Right hindlimb (tissue), 1 donor: ENCODE measurements at regions not wholly inside any gene's neighbourhood (a gene's known extent, or its start where the extent isn't known, plus 50 kb on each side); places are given as distances from the start of the nearest gene placed in this dataset.

Source experiments
- DNase-seq: peaks from one replicate; pipeline ENCODE4 v3.0.0-alpha.2; 2018

- no peak for DNase-seq
Observed at GRCh38 chr5:67353500-67354450, 157.2 kb upstream of the CD180 start.

DNA sequence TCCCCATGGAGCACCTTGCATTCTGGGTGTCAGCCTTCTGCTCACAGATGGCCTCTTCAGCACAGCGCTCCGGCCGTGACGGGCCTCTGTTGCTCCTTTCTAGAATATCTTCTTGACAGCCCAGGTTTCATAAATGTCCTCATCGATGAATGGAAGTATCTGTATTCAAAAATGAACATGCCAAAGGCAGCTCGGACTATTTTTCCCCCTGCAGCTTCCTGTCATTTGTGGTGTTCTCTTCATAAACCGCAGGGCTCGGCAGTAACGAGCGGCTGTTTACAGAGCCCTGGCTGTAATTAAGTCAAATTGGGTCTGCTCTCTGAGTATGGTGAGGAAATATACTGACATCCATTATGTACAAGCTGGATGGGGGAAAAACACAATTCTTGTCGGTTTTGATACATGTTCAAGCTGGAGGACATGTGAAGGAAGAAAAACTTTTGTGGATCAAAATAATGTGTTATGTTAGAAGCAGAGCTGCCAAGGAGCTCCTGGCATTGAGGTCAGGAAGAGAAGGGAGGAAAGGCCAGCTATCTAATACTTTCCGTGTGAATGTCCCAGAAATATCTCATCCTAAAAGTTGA lies 154.1 kb upstream of the CD180 start:
- peak; percentile 41 for DNase-seq

GRCh38 chr5:67350185-67350584 lies 153.6 kb upstream of the CD180 start:
- DNase-seq: no peak

DNA sequence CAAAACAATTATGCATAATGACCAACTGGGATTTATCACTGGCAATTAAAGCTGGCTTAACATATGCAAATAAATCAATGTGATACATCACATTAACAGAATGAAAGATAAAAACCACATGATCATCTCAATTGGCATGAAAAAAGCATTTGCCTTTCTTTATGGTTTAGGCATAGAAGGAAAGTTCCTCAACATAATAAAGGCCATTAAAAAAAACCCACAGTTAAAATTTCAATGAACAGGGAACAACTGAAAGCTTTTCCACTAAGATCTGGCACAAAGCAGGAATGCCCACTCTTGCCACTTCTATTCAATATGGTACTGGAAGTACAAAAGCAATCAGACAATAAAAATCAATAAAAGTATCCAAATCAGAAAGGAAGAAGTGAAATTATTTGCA lies 151.2 kb upstream of the CD180 start:
- no peak for DNase-seq

GRCh38 chr5:67346611-67347010 lies 150.0 kb upstream of the CD180 start:
- no peak for DNase-seq

DNA sequence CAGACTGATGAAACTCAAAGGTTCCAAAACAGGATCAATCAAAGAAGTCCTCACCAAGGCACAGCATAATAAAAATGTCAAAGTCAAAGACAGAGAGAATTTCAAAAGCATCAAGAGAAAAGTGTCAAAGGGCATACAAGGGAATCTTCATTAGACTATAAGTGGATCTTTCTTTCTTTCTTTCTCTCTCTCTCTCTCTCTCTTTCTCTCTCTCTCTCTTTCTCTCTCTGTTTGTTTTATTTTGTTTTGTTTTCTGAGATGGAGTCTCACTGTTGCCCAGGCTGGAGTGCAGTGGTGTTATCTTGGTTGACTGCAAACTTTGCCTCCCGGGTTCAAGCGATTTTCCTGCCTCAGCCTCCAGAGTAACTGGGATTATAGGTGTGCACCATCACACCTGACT lies 148.3 kb upstream of the CD180 start:
- no peak for DNase-seq

GRCh38 chr5:67343835-67344234 lies 147.2 kb upstream of the CD180 start:
- no peak for DNase-seq

GRCh38 chr5:67341478-67341877 lies 144.9 kb upstream of the CD180 start:
- DNase-seq: no peak

DNA sequence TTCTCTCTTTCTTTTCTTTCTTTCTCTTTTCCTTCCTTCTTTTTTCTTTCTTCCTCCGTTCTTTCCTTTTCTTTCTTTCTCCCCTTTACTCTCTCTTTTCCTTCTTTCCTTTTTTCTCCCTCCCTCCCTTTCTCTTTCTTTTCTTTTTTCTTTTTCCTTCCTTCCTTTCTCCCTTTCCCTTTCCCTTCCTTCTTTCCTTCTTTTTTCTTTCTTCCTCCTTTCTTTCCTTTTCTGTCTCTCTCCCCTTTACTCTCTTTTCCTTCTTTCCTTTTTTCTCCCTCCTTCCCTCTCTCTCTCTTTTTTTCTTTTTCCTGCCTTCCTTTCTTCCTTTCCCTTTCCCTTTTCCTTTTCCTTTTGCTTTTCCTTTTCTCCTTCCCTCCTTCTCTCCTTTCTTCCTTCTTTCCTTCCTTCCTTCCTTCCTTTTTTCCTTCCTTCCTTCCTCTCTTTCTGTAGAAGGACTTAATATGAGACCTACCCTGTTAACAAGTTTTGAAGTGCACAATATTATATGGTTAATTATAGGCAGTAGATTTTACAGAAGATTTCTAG lies 142.7 kb upstream of the CD180 start:
- DNase-seq: no peak

- no peak for DNase-seq
Observed at GRCh38 chr5:67338421-67338820, 141.8 kb upstream of the CD180 start.

DNA sequence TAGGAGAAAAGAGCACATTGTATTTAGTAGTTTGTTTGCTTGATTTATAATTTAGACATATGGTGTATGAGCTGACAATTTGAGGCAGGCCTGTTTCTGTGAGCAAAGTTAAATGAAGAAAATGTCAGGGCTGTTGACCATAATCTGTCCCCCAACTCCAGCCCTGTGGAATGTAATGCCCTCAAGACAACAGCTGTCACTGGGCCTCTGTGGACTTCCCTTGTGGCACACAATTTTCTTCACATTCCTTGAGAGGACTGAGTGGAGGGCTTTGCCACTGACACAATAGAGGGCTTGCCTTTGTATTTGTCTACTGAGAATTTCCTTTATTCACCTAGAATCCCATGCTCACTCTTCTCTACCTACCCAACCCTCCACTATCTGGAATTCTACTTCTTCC lies 141.2 kb upstream of the CD180 start:
- no peak for DNase-seq

GRCh38 chr5:67335426-67335825 lies 138.8 kb upstream of the CD180 start:
- no peak for DNase-seq

DNA sequence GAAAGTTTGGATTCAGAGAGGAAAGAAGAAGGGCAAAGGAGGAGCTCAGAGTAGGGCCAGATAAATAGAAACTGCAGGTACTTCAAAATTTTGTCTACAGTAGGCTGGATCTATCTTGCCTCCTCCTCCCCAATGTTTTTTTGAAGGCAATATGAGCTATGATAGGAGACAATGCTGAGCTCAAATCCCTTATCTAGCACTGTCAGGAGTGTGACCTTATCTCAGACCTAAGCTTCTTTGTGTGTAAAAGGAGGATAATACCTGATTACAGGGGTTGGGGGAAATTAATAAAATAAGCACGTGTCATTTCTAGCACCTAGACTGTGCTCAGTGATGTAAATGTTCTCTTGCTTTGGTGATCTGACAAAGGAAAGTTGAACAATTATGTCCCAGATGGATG lies 137.8 kb upstream of the CD180 start:
- no peak for DNase-seq

DNA sequence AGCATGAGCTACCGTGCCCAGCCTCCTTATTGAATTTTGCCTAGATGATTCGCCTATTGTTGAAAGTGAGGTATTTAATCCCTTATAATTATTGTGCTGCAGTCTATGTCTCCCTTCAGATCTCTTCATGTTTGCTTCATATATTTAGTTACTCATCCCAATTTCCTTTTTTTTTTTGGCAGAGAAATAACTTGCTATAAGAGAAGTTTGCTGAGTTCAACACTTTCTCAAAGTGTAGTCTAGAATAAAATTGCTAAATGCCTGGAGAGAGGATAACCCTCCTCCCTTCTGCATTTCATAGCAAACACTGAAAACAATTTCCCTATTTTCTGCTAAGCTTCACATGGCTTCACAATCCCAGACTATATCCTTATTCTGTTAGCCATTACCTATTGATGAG lies 136.6 kb upstream of the CD180 start:
- no peak for DNase-seq

- DNase-seq: no peak
Observed at GRCh38 chr5:67331296-67331925, 134.8 kb upstream of the CD180 start.

- DNase-seq: no peak
Observed at GRCh38 chr5:67319935-67320725, 123.5 kb upstream of the CD180 start.

DNA sequence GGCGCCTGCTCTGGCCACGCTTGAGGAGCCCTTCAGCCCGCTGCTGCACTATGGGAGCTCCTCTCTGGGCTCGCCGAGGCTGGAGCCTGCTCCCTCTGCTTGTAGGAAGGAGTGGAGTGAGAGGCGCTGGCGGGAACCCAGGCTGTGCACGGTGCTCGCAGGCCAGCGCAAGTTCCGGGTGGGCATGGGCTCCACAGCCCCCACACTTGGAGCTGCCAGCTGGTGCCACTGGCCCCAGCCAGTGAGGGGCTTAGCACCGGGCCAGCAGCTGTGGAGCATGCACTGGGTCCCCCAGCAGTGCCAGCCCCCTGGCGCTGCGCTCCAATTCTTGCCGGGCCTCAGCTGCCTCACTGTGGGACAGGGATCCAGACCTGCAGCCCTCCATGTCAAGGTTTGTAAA lies 122.1 kb upstream of the CD180 start:
- no peak for DNase-seq

DNA sequence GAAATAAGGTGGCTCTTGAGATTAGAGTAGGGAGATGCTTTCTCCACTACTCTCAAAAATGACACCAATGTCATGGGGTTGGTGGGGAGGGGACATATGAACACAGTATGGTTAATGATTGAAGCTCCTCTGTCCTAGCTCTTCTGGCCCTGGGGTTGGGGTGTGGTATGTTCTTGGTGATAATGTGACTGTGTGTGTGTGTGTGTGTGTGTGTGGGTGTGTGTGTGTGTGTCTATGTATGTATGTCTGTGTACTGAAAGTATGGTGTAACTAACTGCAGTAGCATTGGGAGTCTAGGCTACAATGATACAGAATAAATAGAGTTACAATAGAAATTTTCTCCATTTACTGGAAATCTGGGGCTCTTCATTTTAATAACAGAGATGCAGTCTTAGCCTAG lies 121.0 kb upstream of the CD180 start:
- DNase-seq: no peak

- no peak for DNase-seq
Observed at GRCh38 chr5:67316695-67317094, 120.1 kb upstream of the CD180 start.

DNA sequence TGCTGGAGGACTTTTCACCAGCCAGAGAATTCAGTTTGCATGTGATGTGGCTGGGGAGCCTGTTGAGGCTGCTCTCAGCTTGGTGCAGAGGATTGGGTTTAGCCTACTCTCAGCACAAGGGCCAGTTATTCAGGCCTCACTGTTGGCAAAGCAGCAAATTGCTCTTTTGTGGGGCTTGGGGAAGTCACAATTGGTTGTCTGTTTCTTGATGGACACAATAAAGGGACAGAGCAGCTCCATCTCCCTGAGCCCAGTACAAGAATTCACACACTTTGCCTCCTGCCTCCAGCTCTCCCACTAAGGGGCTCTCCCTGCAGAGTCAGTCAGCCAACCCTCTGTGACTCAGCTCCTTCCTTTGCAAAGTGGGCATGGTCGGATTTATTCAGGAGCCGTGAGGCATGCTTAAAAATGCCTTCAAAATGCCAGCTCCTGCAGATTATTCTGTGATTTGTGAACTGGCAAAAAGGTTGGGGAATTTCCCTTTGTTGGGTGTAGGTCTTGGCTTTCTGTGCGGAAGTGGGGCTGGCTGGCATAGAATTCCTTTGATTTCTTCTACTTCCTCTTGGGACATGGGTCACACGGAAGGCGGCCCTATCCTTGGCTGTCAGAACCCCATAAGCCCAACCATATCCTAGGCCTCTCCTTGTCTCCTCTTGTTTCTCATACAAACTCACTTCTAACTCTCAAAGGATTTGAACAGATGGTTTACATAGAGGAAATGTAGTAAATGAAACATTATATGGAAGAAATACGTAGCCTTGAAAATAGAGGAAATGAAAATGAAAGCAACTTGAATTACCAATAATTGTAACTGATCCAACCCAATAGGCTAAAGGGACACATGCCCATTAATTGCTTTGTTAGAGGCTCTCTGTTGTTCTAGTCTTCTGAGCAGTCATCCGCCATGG lies 118.7 kb upstream of the CD180 start:
- DNase-seq: peak; percentile 49

- no peak for DNase-seq
Observed at GRCh38 chr5:67311701-67312100, 115.1 kb upstream of the CD180 start.

DNA sequence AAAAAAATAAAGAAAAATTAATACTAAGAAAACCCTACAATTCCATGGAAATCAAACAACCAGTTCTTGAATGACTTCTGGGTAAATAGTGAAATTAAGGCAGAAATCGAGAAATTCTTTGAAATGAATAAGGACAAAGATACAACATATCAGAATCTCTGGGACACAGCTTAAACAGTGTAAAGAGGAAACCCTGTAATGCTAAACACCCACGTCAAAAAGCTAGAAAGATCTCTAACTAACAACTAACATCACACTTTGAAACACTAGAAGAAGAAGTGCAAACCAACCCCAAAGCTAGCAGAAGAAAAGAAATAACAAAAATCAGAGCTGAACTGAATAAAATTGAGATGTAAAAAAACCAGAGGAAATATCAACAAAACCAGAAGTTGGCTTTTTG lies 114.6 kb upstream of the CD180 start:
- DNase-seq: no peak
